HCT116 (cell line): ENCODE measurements at regions not wholly inside any gene's neighbourhood (a gene's known extent, or its start where the extent isn't known, plus 50 kb on each side); places are given as distances from the start of the nearest gene placed in this dataset.

Experiments used
- ATAC-seq: fragments of 200-7000 bp; cut with Tn5 transposase; 2 replicates; pipeline ENCODE4 v1.9.1; 2020; ENCODE audit warnings: mild to moderate bottlenecking, moderate library complexity
- BruUV-seq: library from RNA; stranded (reverse); fragments of 400-500 nt; replicated peaks from 2 replicates; lab custom pipeline; 2021; lab: Mats Ljungman, UMichigan
- CTCF ChIA-PET: fragments of 300-600 bp; sonication (Branson Sonifier 250); formaldehyde crosslinking; loops from one replicate; lab custom pipeline; 2021; ENCODE audit warnings: antibody characterized with exemption; lab: Charles Lee
- POLR2A ChIA-PET: fragments of 300-600, 350-600 bp; sonication (Branson Sonifier 250); formaldehyde crosslinking; loops from one replicate; lab custom pipeline; 2021; ENCODE audit warnings: antibody characterized with exemption; lab: Charles Lee
- RAD21 ChIA-PET, 2 experiments: fragments of 300-600 bp; sonication (Branson Sonifier 250); formaldehyde crosslinking; loops; one replicate each; lab custom pipeline; 2023; ENCODE audit warnings: low total read pairs in 2 of 2; ENCODE audit not compliant: uncharacterized antibody in 2 of 2, unreplicated experiment in 2 of 2, low non-redundant PET in 1 of 2; lab: Charles Lee
- DNase-seq: peaks from one replicate; pipeline ENCODE4 v3.0.0-alpha.2; 2010; ENCODE audit warnings: low read depth, low spot score
- H2AFZ ChIP-seq: fragments of 200-600 bp; shearing (Covaris generic), sonication (generic); 2 replicates; pipeline ENCODE4 v1.6.1; 2017; ENCODE audit warnings: low read depth, mixed run types, mixed read lengths, antibody characterized with exemption, low read length; ENCODE audit not compliant: poor library complexity, severe bottlenecking
- H3K27ac ChIP-seq: 2 replicates; pipeline ENCODE4 v1.5.1; 2012; ENCODE audit warnings: low read depth, low read length
- H3K27me3 ChIP-seq: fragments of 200-600 bp; sonication (generic); 2 replicates; pipeline ENCODE4 v1.6.1; 2016; ENCODE audit warnings: mixed run types, low read length, mixed read lengths; ENCODE audit not compliant: insufficient read depth
- H3K36me3 ChIP-seq, 2 experiments: fragments of 200-500 bp in 1 of 2; fragments of 200-600 bp in 1 of 2; sonication (Bioruptor generic) in 1 of 2; sonication (generic) in 1 of 2; 2 replicates each; pipeline versions ENCODE4 v1.5.1 to v1.6.1; 2014 to 2016; ENCODE audit warnings: low read length in 2 of 2, inconsistent platforms in 1 of 2, mixed read lengths in 1 of 2, mixed run types in 1 of 2; ENCODE audit not compliant: insufficient read depth in 2 of 2, control insufficient read depth in 1 of 2
- H3K4me1 ChIP-seq, 2 experiments: fragments of 200-600 bp in 1 of 2; sonication (generic) in 1 of 2; 2 replicates each; pipeline versions ENCODE4 v1.5.1 to v1.6.1; 2012 to 2017; ENCODE audit warnings: low read length in 2 of 2, inconsistent platforms in 1 of 2, mild to moderate bottlenecking in 1 of 2, mixed read lengths in 1 of 2, mixed run types in 1 of 2, moderate library complexity in 1 of 2; ENCODE audit not compliant: insufficient read depth in 2 of 2, control insufficient read depth in 1 of 2
- H3K4me2 ChIP-seq: fragments of 200-600 bp; sonication (generic); 2 replicates; pipeline ENCODE4 v1.6.1; 2017; ENCODE audit warnings: mixed run types, low read length, mixed read lengths
- H3K4me3 ChIP-seq, 2 experiments: fragments of 200-600 bp in 1 of 2; sonication (generic) in 1 of 2; replicated peaks in 1 of 2; 2 replicates each; pipeline ENCODE4 v1.5.1; 2011 to 2016; ENCODE audit warnings: low read length in 2 of 2, control low read depth in 1 of 2, low read depth in 1 of 2, mild to moderate bottlenecking in 1 of 2, mixed read lengths in 1 of 2, mixed run types in 1 of 2
- H3K79me2 ChIP-seq: fragments of 200-600 bp; sonication (generic); 2 replicates; pipeline ENCODE4 v1.6.1; 2017; ENCODE audit warnings: mild to moderate bottlenecking, mixed run types, low read length, moderate library complexity, mixed read lengths; ENCODE audit not compliant: insufficient read depth
- H3K9ac ChIP-seq: fragments of 200-600 bp; sonication (generic); 2 replicates; pipeline ENCODE4 v1.6.1; 2016; ENCODE audit warnings: low read length, mixed read lengths
- H3K9me2 ChIP-seq: fragments of 200-600 bp; sonication (generic), shearing (Covaris generic); 2 replicates; pipeline ENCODE4 v1.6.1; 2017; ENCODE audit warnings: mixed run types, mild to moderate bottlenecking, moderate library complexity; ENCODE audit not compliant: insufficient read depth
- H3K9me3 ChIP-seq, 2 experiments: fragments of 200-500 bp in 1 of 2; fragments of 200-600 bp in 1 of 2; sonication (Bioruptor generic) in 1 of 2; sonication (generic) in 1 of 2; 2 replicates each; pipeline ENCODE4 v1.6.1; 2014 to 2017; ENCODE audit warnings: low read length in 2 of 2, mixed read lengths in 2 of 2, inconsistent platforms in 1 of 2, low read depth in 1 of 2, mild to moderate bottlenecking in 1 of 2, mixed run types in 1 of 2, moderate library complexity in 1 of 2; ENCODE audit not compliant: control insufficient read depth in 1 of 2, insufficient read depth in 1 of 2
- H4K20me1 ChIP-seq: fragments of 200-600 bp; sonication (generic), shearing (Covaris generic); 2 replicates; pipeline ENCODE4 v1.6.1; 2017; ENCODE audit warnings: mixed run types, mild to moderate bottlenecking, moderate library complexity; ENCODE audit not compliant: insufficient read depth
- CEBPB ChIP-seq: IDR thresholded peaks from 2 replicates; pipeline ENCODE4 v1.6.1; 2012; ENCODE audit warnings: low read depth
- EGR1 ChIP-seq: IDR thresholded peaks from 2 replicates; pipeline ENCODE4 v1.6.1; 2012; ENCODE audit warnings: low read depth
- FOSL1 ChIP-seq: IDR thresholded peaks from 2 replicates; pipeline ENCODE4 v1.6.1; 2012; ENCODE audit warnings: low read depth
- POLR2AphosphoS5 ChIP-seq: IDR thresholded peaks from 2 replicates; pipeline ENCODE4 v1.6.1; 2011; ENCODE audit warnings: mild to moderate bottlenecking, low read depth, low read length, moderate library complexity
- SRF ChIP-seq: IDR thresholded peaks from 2 replicates; pipeline ENCODE4 v1.6.1; 2012; ENCODE audit warnings: low read depth
- intact Hi-C: fragments of 100-400 bp; cut with micrococcal nuclease; formaldehyde crosslinking; loops from 2 replicates; pipeline ENCODE4 v1.10.0; 2022
- TF ChIP-seq, protein P1 (sequence below): IDR thresholded peaks from 2 replicates; pipeline ENCODE4 v1.6.1; 2012; ENCODE audit warnings: low read depth
- TF ChIP-seq, protein P2 (sequence below): IDR thresholded peaks from 2 replicates; pipeline ENCODE4 v1.6.1; 2011; ENCODE audit warnings: mild to moderate bottlenecking, low read length, moderate library complexity; ENCODE audit not compliant: insufficient replicate concordance; ENCODE audit errors: extremely low read depth
- TF ChIP-seq, protein P3 (sequence below): IDR thresholded peaks from 2 replicates; pipeline ENCODE4 v1.6.1; 2012
- TF ChIP-seq, protein P4 (sequence below), 3 experiments: fragments of 200-600 bp in 1 of 3; sonication (generic) in 1 of 3; IDR thresholded peaks in 2 of 3; conservative IDR thresholded peaks in 1 of 3; 2 replicates each; pipeline ENCODE4 v1.5.1; 2012 to 2017; ENCODE audit warnings: low read depth in 2 of 3, low read length in 2 of 3, antibody characterized with exemption in 1 of 3, borderline replicate concordance in 1 of 3, control low read depth in 1 of 3, mild to moderate bottlenecking in 1 of 3, mixed read lengths in 1 of 3, mixed run types in 1 of 3, moderate library complexity in 1 of 3; ENCODE audit not compliant: insufficient read depth in 1 of 3

- TF ChIP-seq, protein P1, sequence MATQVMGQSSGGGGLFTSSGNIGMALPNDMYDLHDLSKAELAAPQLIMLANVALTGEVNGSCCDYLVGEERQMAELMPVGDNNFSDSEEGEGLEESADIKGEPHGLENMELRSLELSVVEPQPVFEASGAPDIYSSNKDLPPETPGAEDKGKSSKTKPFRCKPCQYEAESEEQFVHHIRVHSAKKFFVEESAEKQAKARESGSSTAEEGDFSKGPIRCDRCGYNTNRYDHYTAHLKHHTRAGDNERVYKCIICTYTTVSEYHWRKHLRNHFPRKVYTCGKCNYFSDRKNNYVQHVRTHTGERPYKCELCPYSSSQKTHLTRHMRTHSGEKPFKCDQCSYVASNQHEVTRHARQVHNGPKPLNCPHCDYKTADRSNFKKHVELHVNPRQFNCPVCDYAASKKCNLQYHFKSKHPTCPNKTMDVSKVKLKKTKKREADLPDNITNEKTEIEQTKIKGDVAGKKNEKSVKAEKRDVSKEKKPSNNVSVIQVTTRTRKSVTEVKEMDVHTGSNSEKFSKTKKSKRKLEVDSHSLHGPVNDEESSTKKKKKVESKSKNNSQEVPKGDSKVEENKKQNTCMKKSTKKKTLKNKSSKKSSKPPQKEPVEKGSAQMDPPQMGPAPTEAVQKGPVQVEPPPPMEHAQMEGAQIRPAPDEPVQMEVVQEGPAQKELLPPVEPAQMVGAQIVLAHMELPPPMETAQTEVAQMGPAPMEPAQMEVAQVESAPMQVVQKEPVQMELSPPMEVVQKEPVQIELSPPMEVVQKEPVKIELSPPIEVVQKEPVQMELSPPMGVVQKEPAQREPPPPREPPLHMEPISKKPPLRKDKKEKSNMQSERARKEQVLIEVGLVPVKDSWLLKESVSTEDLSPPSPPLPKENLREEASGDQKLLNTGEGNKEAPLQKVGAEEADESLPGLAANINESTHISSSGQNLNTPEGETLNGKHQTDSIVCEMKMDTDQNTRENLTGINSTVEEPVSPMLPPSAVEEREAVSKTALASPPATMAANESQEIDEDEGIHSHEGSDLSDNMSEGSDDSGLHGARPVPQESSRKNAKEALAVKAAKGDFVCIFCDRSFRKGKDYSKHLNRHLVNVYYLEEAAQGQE = no peak
- TF ChIP-seq EGR1 (no peak), POLR2AphosphoS5 (no peak), SRF (no peak)
- TF ChIP-seq, protein P2, sequence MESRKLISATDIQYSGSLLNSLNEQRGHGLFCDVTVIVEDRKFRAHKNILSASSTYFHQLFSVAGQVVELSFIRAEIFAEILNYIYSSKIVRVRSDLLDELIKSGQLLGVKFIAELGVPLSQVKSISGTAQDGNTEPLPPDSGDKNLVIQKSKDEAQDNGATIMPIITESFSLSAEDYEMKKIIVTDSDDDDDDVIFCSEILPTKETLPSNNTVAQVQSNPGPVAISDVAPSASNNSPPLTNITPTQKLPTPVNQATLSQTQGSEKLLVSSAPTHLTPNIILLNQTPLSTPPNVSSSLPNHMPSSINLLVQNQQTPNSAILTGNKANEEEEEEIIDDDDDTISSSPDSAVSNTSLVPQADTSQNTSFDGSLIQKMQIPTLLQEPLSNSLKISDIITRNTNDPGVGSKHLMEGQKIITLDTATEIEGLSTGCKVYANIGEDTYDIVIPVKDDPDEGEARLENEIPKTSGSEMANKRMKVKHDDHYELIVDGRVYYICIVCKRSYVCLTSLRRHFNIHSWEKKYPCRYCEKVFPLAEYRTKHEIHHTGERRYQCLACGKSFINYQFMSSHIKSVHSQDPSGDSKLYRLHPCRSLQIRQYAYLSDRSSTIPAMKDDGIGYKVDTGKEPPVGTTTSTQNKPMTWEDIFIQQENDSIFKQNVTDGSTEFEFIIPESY = no peak
- TF ChIP-seq, all 23 proteins: peak for 0
Observed at GRCh38 chr20:60474385-60474910, 516.2 kb downstream of the CDH26 start (continued).

DNA sequence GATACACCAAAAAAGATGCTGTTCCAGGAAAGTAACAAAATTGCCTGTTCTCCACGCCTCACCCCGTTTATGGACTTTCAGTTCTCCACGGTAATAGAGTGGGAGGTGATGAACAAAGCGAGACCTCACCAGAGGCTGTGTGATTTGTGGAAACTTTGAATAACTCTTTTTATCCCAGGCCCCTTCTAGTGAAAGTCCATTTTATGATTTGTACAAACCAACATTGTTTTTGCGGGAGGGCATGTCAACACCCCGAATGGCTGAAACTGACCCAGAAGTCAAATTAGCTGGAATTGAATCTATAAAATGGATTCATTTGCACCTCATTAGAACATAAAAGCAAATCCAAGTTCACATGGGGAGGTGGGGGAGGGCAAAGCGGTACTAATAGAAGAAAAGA is 517.8 kb downstream of the CDH26 start:
- H2AFZ ChIP-seq = no peak overlapping the region
- TF ChIP-seq CEBPB (no peak), SRF (no peak), FOSL1 (no peak)
- TF ChIP-seq, protein P3, sequence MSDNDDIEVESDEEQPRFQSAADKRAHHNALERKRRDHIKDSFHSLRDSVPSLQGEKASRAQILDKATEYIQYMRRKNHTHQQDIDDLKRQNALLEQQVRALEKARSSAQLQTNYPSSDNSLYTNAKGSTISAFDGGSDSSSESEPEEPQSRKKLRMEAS = no peak
- TF ChIP-seq, protein P4, sequence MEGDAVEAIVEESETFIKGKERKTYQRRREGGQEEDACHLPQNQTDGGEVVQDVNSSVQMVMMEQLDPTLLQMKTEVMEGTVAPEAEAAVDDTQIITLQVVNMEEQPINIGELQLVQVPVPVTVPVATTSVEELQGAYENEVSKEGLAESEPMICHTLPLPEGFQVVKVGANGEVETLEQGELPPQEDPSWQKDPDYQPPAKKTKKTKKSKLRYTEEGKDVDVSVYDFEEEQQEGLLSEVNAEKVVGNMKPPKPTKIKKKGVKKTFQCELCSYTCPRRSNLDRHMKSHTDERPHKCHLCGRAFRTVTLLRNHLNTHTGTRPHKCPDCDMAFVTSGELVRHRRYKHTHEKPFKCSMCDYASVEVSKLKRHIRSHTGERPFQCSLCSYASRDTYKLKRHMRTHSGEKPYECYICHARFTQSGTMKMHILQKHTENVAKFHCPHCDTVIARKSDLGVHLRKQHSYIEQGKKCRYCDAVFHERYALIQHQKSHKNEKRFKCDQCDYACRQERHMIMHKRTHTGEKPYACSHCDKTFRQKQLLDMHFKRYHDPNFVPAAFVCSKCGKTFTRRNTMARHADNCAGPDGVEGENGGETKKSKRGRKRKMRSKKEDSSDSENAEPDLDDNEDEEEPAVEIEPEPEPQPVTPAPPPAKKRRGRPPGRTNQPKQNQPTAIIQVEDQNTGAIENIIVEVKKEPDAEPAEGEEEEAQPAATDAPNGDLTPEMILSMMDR (IDR thresholded peaks at IDR 0.05 in 2 of 3, conservative IDR thresholded peaks at IDR 0.05 in 1 of 3; ENCODE audit: borderline replicate concordance in 1 of 3, insufficient read depth in 1 of 3, low read depth in 2 of 3, low read length in 2 of 3) = no peak
- H3K9me3 ChIP-seq = peaks cover 12 to 19% of the 10 kb centered on the region in 2 experiments; a peak in 2 of 4 replicates
- H3K9ac ChIP-seq = no peak overlapping the region
- no peak for ATAC-seq
- H3K4me3 ChIP-seq = no peak overlapping the region
- H3K4me1 ChIP-seq = no peaks in the 10 kb centered on the region
- ChIA-PET POLR2A (no interaction called here), RAD21 (no interaction called here), CTCF (no interaction called here)
- DNase-seq = no peak
- no peaks in the 10 kb centered on the region for H3K27me3 ChIP-seq
- H3K79me2 ChIP-seq = no peaks in the 10 kb centered on the region
- no peak overlapping the region for H3K4me2 ChIP-seq
- intact Hi-C loops = no loop called here
- no peaks in the 10 kb centered on the region for H3K36me3 ChIP-seq
- H3K27ac ChIP-seq = no peak overlapping the region
- H3K9me2 ChIP-seq = no peaks in the 10 kb centered on the region
- BruUV-seq = no TSS peak
- no peaks in the 10 kb centered on the region for H4K20me1 ChIP-seq
